CD4-positive, alpha-beta T cell (primary cell): ENCODE measurements at regions not wholly inside any gene's neighbourhood (a gene's known extent, or its start where the extent isn't known, plus 50 kb on each side); places are given as distances from the start of the nearest gene placed in this dataset.

Experiments used
- ATAC-seq: fragments of 200-7000 bp; cut with Tn5 transposase; one replicate; pipeline ENCODE4 v1.10.0; 2022; ENCODE audit warnings: mild to moderate bottlenecking; ENCODE audit not compliant: poor library complexity
- CTCF ChIA-PET: fragments of 350-600 bp; sonication (Branson Sonifier 250); formaldehyde crosslinking; loops from one replicate; lab custom pipeline; 2021; ENCODE audit warnings: antibody characterized with exemption, inconsistent platforms; lab: Charles Lee
- POLR2A ChIA-PET: fragments of 350-600 bp; sonication (Branson Sonifier 250); formaldehyde crosslinking; loops from one replicate; lab custom pipeline; 2021; ENCODE audit warnings: antibody characterized with exemption, inconsistent platforms; lab: Charles Lee
- DNase-seq, 14 experiments: peaks; one replicate each; pipeline ENCODE4 v3.0.0-alpha.2; 2013 to 2020; ENCODE audit warnings: mixed read lengths in 2 of 14
- H3K27ac ChIP-seq, 2 donors: one replicate each; pipeline versions ENCODE4 v1.5.1 to v1.7.0; 2013; ENCODE audit warnings: low read length in 2 of 2, low read depth in 1 of 2, mild to moderate bottlenecking in 1 of 2
- H3K27me3 ChIP-seq, 2 experiments: 1 replicate in 1 of 2; 2 replicates in 1 of 2; pipeline versions ENCODE4 v1.6.1 to v1.7.0; 2013; ENCODE audit warnings: low read length in 2 of 2, control low read depth in 1 of 2, mild to moderate bottlenecking in 1 of 2, moderate library complexity in 1 of 2; ENCODE audit not compliant: insufficient read depth in 2 of 2, control insufficient read depth in 1 of 2
- H3K36me3 ChIP-seq: one replicate; pipeline ENCODE4 v1.6.1; 2013; ENCODE audit warnings: low read length, control low read depth; ENCODE audit not compliant: insufficient read depth
- H3K4me1 ChIP-seq: one replicate; pipeline ENCODE4 v1.6.1; 2013; ENCODE audit warnings: low read length, control low read depth; ENCODE audit not compliant: insufficient read depth
- H3K4me3 ChIP-seq: one replicate; pipeline ENCODE4 v1.5.1; 2013; ENCODE audit warnings: mild to moderate bottlenecking, low read length, moderate library complexity
- H3K9me3 ChIP-seq, 2 experiments: 1 replicate in 1 of 2; 2 replicates in 1 of 2; pipeline versions ENCODE4 v1.6.1 to v1.7.0; 2013; ENCODE audit warnings: low read length in 2 of 2, mild to moderate bottlenecking in 2 of 2, control low read depth in 1 of 2, moderate library complexity in 1 of 2; ENCODE audit not compliant: control insufficient read depth in 1 of 2, insufficient read depth in 1 of 2
- H3K27ac Mint-ChIP-seq: one replicate; pipeline ENCODE4 v1.8.0; 2020; ENCODE audit warnings: mixed read lengths
- H3K27me3 Mint-ChIP-seq: one replicate; pipeline ENCODE4 v1.8.0; 2021; ENCODE audit warnings: mixed read lengths
- H3K36me3 Mint-ChIP-seq: one replicate; pipeline ENCODE4 v1.8.0; 2021; ENCODE audit warnings: low read depth, mixed read lengths
- H3K4me1 Mint-ChIP-seq: one replicate; pipeline ENCODE4 v1.8.0; 2021; ENCODE audit warnings: low read depth, mixed read lengths
- H3K4me3 Mint-ChIP-seq: one replicate; pipeline ENCODE4 v1.8.0; 2020; ENCODE audit warnings: mild to moderate bottlenecking, mixed read lengths
- H3K9me3 Mint-ChIP-seq: one replicate; pipeline ENCODE4 v1.8.0; 2020; ENCODE audit warnings: mixed read lengths
- intact Hi-C, 2 experiments: fragments of 100-400 bp; cut with DNase I in 1 of 2; cut with micrococcal nuclease in 1 of 2; formaldehyde crosslinking; loops; one replicate each; pipeline versions ENCODE4 v1.15.1 to v1.9.0; 2023 to 2025; cut with DNase I, micrococcal nuclease
- TF ChIP-seq, protein P1 (sequence below): fragments of 200-600 bp; IDR thresholded peaks from one replicate; pipeline ENCODE4 v1.8.0; 2022; ENCODE audit warnings: antibody characterized with exemption, mild to moderate bottlenecking

DNA sequence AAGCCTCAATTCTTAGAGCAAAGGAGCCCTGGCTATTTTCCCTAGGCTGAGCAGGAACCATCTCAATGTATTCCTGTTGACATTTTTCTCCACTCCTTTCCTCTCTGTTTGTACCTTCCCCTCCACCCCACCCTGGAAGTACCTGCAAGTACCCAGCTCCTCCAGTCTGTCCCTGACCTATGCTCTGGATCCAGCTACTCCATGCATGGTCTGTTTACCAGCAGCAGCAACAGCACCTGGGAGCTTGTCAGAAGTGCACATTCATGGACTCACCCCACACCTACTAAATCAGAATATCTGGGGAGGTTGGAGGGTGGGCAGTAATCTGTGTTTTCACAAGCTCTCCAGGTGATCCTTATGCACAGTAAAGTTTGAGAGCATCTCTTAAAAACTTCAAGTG is 240.7 kb upstream of the UMPS start:
- Mint-ChIP-seq H3K4me1 (peaks cover 9% of the 10 kb centered on the region), H3K36me3 (no peaks in the 10 kb centered on the region), H3K9me3 (no peaks in the 10 kb centered on the region), H3K27me3 (peaks cover 42% of the 10 kb centered on the region), H3K4me3 (no peak overlapping the region), H3K27ac (no peak overlapping the region)
- H3K4me1 ChIP-seq = peaks cover 6% of the 10 kb centered on the region
- H3K36me3 ChIP-seq = no peaks in the 10 kb centered on the region
- H3K27me3 ChIP-seq = peaks cover 2 to 6% of the 10 kb centered on the region in 2 experiments
- H3K27ac ChIP-seq = no peak overlapping the region
- CTCF ChIA-PET = no interaction called here
- no peak for DNase-seq
- ATAC-seq = no peak
- POLR2A ChIA-PET = no interaction called here
- no peak overlapping the region for H3K4me3 ChIP-seq
- TF ChIP-seq, protein P1, sequence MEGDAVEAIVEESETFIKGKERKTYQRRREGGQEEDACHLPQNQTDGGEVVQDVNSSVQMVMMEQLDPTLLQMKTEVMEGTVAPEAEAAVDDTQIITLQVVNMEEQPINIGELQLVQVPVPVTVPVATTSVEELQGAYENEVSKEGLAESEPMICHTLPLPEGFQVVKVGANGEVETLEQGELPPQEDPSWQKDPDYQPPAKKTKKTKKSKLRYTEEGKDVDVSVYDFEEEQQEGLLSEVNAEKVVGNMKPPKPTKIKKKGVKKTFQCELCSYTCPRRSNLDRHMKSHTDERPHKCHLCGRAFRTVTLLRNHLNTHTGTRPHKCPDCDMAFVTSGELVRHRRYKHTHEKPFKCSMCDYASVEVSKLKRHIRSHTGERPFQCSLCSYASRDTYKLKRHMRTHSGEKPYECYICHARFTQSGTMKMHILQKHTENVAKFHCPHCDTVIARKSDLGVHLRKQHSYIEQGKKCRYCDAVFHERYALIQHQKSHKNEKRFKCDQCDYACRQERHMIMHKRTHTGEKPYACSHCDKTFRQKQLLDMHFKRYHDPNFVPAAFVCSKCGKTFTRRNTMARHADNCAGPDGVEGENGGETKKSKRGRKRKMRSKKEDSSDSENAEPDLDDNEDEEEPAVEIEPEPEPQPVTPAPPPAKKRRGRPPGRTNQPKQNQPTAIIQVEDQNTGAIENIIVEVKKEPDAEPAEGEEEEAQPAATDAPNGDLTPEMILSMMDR = no peak
- H3K9me3 ChIP-seq = no peaks in the 10 kb centered on the region
- intact Hi-C loops = no loop called here

DNA sequence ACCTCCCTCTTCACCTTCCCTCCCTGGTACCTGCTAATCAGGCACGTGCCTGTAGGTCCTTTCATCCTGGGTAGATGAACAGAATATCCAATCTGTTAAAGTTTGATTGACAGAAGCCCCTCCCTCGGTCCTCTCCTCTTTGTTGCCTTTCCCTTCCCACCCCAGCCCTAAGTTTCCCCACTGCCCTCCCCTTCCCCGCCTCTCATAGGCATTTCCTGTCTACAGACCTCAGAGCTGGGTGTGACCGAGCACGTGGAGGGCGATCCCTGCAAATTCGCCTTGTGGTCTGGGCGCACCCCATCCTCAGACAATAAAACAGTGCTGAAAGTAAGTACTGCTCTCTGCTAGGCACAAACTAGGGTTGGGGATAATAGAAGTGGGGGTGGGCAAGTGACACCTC is 239.2 kb upstream of the UMPS start:
- intact Hi-C loops = no loop called here
- H3K4me1 ChIP-seq = peaks cover 6% of the 10 kb centered on the region
- TF ChIP-seq, protein P1 = no peak
- peaks cover 4 to 6% of the 10 kb centered on the region in 2 experiments for H3K27me3 ChIP-seq
- H3K4me3 ChIP-seq = no peak overlapping the region
- no peak overlapping the region for H3K27ac Mint-ChIP-seq
- no peaks in the 10 kb centered on the region for H3K9me3 ChIP-seq
- ChIA-PET POLR2A (no interaction called here), CTCF (no interaction called here)
- no peak for ATAC-seq
- no peak overlapping the region for H3K4me3 Mint-ChIP-seq
- H3K36me3 ChIP-seq = no peaks in the 10 kb centered on the region
- no peak for DNase-seq
- no peaks in the 10 kb centered on the region for H3K36me3 Mint-ChIP-seq
- H3K9me3 Mint-ChIP-seq = no peaks in the 10 kb centered on the region
- H3K4me1 Mint-ChIP-seq = peaks cover 9% of the 10 kb centered on the region
- no peak overlapping the region for H3K27ac ChIP-seq
- peaks cover 36% of the 10 kb centered on the region for H3K27me3 Mint-ChIP-seq

DNA sequence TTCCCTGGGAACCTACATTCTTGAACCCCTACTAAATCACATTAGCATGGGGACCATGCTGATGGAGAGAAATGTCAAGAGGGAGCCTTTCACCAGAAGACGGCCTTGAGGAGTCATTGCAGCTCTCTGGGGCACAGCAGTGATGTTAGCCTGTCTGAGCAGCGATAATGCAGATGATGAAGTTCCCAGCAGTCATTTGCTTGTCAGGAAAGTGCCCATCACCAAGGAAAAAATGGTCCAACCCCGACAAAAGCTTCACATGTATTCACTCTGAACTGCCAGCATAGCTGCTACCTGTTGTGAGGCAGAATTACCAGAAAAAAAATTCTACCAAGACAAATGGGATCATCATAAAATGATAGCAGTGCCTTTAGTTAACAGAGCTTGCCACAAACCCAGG is 238.4 kb upstream of the UMPS start:
- Mint-ChIP-seq H3K36me3 (no peaks in the 10 kb centered on the region), H3K9me3 (no peaks in the 10 kb centered on the region), H3K27ac (no peak overlapping the region), H3K27me3 (peaks cover 39% of the 10 kb centered on the region), H3K4me1 (peaks cover 9% of the 10 kb centered on the region), H3K4me3 (no peak overlapping the region)
- Histone ChIP-seq H3K9me3 (no peaks in the 10 kb centered on the region), H3K27me3 (peaks cover 4 to 6% of the 10 kb centered on the region in 2 experiments), H3K4me1 (peaks cover 6% of the 10 kb centered on the region), H3K36me3 (no peaks in the 10 kb centered on the region), H3K4me3 (no peak overlapping the region), H3K27ac (no peak overlapping the region)
- TF ChIP-seq, protein P1 = no peak
- POLR2A ChIA-PET = no interaction called here
- intact Hi-C loops = no loop called here
- CTCF ChIA-PET = no interaction called here
- ATAC-seq (no peak), DNase-seq (no peak)
